Uterus (tissue), 2 donors: ENCODE measurements at regions not wholly inside any gene's neighbourhood (a gene's known extent, or its start where the extent isn't known, plus 50 kb on each side); places are given as distances from the start of the nearest gene placed in this dataset.

Experiments
- POLR2A ChIP-seq, 2 donors: fragments of 450-650 bp; IDR thresholded peaks; one replicate each; pipeline ENCODE4 v1.6.1; 2016; ENCODE audit warnings: antibody characterized with exemption in 2 of 2, mild to moderate bottlenecking in 1 of 2, moderate library complexity in 1 of 2
- TF ChIP-seq, protein P1 (sequence below), 4 experiments: fragments of 200-600 bp in 2 of 4; fragments of 450-650 bp in 2 of 4; sonication (generic) in 2 of 4; IDR thresholded peaks; one replicate each; pipeline ENCODE4 v1.5.1; 2016 to 2019; ENCODE audit warnings: antibody characterized with exemption in 4 of 4, mild to moderate bottlenecking in 2 of 4, moderate library complexity in 1 of 4

DNA sequence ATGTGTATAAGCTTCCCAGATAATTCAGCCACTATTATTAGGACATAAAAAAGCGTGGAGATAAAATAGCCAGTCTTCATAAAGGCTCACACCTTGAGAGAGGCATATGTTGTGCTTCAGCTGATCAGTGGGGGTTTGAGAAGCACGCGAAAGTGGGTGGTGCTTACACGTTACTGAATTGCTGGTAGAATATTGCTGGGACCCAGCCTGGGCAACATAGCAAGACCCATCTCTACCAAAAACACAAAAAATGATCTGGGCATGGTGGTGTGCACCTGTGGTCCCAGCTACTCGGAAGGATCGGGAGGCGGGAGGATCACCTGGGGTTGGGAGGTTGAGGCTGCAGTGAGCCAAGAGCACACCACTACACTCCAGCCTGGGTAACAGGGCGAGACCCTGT, 74.9 kb upstream of the MBOAT2 start:
- TF ChIP-seq, protein P1, sequence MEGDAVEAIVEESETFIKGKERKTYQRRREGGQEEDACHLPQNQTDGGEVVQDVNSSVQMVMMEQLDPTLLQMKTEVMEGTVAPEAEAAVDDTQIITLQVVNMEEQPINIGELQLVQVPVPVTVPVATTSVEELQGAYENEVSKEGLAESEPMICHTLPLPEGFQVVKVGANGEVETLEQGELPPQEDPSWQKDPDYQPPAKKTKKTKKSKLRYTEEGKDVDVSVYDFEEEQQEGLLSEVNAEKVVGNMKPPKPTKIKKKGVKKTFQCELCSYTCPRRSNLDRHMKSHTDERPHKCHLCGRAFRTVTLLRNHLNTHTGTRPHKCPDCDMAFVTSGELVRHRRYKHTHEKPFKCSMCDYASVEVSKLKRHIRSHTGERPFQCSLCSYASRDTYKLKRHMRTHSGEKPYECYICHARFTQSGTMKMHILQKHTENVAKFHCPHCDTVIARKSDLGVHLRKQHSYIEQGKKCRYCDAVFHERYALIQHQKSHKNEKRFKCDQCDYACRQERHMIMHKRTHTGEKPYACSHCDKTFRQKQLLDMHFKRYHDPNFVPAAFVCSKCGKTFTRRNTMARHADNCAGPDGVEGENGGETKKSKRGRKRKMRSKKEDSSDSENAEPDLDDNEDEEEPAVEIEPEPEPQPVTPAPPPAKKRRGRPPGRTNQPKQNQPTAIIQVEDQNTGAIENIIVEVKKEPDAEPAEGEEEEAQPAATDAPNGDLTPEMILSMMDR (IDR thresholded peaks at IDR 0.05) = no peak
- no peak for TF ChIP-seq POLR2A (IDR thresholded peaks at IDR 0.05)
